MM.1S (cell line): ENCODE measurements at regions not wholly inside any gene's neighbourhood (a gene's known extent, or its start where the extent isn't known, plus 50 kb on each side); places are given as distances from the start of the nearest gene placed in this dataset.

Source experiments
- DNase-seq: peaks from one replicate; pipeline ENCODE4 v3.0.0-alpha.2; 2015
- H2AFZ ChIP-seq: fragments of 300-600 bp; sonication (generic); 2 replicates; pipeline ENCODE4 v1.6.0; 2016; ENCODE audit warnings: antibody characterized with exemption, low read length
- H3F3A ChIP-seq: fragments of 300-600 bp; sonication (generic); 2 replicates; pipeline ENCODE4 v1.6.1; 2016; ENCODE audit warnings: mild to moderate bottlenecking, antibody characterized with exemption, low read length, moderate library complexity, mixed read lengths; ENCODE audit not compliant: insufficient read depth
- H3K27ac ChIP-seq: fragments of 300-600 bp; sonication (generic); 2 replicates; pipeline ENCODE4 v1.5.1; 2016; ENCODE audit warnings: mild to moderate bottlenecking, low read length
- H3K27me3 ChIP-seq: fragments of 300-600 bp; sonication (generic); replicated peaks from 2 replicates; pipeline ENCODE4 v1.6.0; 2016; ENCODE audit warnings: low read length; ENCODE audit not compliant: insufficient read depth
- H3K36me3 ChIP-seq: fragments of 300-600 bp; sonication (generic); replicated peaks from 2 replicates; pipeline ENCODE4 v1.6.1; 2016; ENCODE audit warnings: mild to moderate bottlenecking, low read length, mixed read lengths; ENCODE audit not compliant: insufficient read depth
- H3K4me1 ChIP-seq: fragments of 300-600 bp; sonication (generic); 2 replicates; pipeline ENCODE4 v1.6.1; 2016; ENCODE audit warnings: low read length, mixed read lengths
- H3K4me2 ChIP-seq: fragments of 300-600 bp; sonication (generic); 2 replicates; pipeline ENCODE4 v1.6.0; 2016; ENCODE audit warnings: low read depth, low read length
- H3K4me3 ChIP-seq: fragments of 300-600 bp; sonication (generic); 2 replicates; pipeline ENCODE4 v1.5.1; 2016; ENCODE audit warnings: low read length, mixed read lengths
- H3K79me2 ChIP-seq: fragments of 300-600 bp; sonication (generic); 2 replicates; pipeline ENCODE4 v1.6.1; 2016; ENCODE audit warnings: mixed run types, low read length, mixed read lengths
- H3K9ac ChIP-seq: fragments of 300-600 bp; sonication (generic); 2 replicates; pipeline ENCODE4 v1.6.1; 2016; ENCODE audit warnings: low read length, mixed read lengths
- H3K9me2 ChIP-seq: fragments of 300-600 bp; sonication (generic); replicated peaks from 2 replicates; pipeline ENCODE4 v1.6.1; 2016; ENCODE audit warnings: mild to moderate bottlenecking, low read length, mixed read lengths; ENCODE audit not compliant: insufficient read depth
- H3K9me3 ChIP-seq: fragments of 300-600 bp; sonication (generic); replicated peaks from 2 replicates; pipeline ENCODE4 v1.6.1; 2016; ENCODE audit warnings: mild to moderate bottlenecking, low read length, mixed read lengths; ENCODE audit not compliant: insufficient read depth
- H4K20me1 ChIP-seq: fragments of 300-600 bp; sonication (generic); 2 replicates; pipeline ENCODE4 v1.6.1; 2016; ENCODE audit warnings: mild to moderate bottlenecking, low read length, moderate library complexity, mixed read lengths; ENCODE audit not compliant: insufficient read depth
- EZH2 ChIP-seq: fragments of 300-600 bp; sonication (generic); optimal IDR thresholded peaks from 2 replicates; pipeline ENCODE3; 2017; ENCODE audit warnings: low read depth, mild to moderate bottlenecking, antibody characterized with exemption, low read length, mixed read lengths
- EZH2phosphoT487 ChIP-seq: fragments of 300-600 bp; sonication (generic); IDR thresholded peaks from 2 replicates; pipeline ENCODE4 v1.6.1; 2018; ENCODE audit warnings: antibody characterized with exemption, low read length
- TF ChIP-seq, protein P1 (sequence below): fragments of 300-600 bp; sonication (generic); IDR thresholded peaks from 2 replicates; pipeline ENCODE4 v1.5.1; 2016; ENCODE audit warnings: antibody characterized with exemption, low read length, mixed read lengths

DNA sequence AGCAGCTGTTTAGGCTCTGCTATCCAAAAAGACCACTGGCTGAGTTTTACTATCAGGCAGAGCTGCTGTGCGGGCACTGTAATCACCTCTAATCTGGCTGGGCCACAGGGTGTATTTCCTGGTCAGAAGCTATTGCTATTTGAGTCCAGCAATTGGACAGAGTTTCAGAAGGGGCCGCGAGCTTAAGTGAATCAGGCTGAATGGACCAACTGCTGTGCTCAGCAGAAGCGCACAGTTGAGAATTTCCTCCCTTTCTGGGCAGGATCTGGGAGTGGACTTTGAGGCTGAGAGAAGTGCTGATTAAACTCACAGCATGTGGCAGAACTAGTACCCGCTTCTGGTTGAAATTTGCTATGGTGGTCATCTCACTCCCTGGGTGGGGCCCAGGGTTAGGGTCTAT lies 251.8 kb downstream of the INSIG2 start:
- DNase-seq = no peak
- H3K27me3 ChIP-seq = no peaks in the 10 kb centered on the region

DNA sequence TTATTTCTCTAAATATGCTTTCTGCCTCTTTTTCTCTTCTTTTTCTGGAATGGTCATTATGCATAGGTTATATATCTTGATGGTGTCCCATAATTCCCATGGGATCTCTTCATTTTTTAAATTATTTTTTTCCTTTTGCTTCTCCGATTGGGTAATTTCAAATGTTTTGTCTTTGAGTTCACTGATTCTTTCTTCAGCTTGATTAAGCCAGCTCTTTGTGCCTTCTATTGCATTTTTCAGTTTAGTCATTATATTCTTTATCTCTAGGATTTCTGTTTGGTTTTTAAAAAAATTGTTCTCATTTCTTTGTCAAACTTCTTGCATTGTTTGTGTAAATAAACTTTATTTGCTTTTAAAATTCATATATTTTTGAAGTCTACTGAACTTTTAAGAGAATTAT lies 251.1 kb downstream of the INSIG2 start:
- Histone ChIP-seq H3K4me1 (no peaks in the 10 kb centered on the region), H3K4me2 (no peak overlapping the region), H3K36me3 (no peaks in the 10 kb centered on the region), H3K27me3 (no peaks in the 10 kb centered on the region), H3K4me3 (no peak overlapping the region), H3F3A (no peaks in the 10 kb centered on the region), H2AFZ (no peak overlapping the region), H3K9ac (no peak overlapping the region), H3K79me2 (no peaks in the 10 kb centered on the region), H3K9me3 (no peaks in the 10 kb centered on the region), H4K20me1 (no peaks in the 10 kb centered on the region), H3K9me2 (0 out of 2 replicates have a peak, but pooled peaks cover 2% of the 10 kb centered on the region), H3K27ac (no peak overlapping the region)
- no peak for TF ChIP-seq EZH2
- TF ChIP-seq, protein P1, sequence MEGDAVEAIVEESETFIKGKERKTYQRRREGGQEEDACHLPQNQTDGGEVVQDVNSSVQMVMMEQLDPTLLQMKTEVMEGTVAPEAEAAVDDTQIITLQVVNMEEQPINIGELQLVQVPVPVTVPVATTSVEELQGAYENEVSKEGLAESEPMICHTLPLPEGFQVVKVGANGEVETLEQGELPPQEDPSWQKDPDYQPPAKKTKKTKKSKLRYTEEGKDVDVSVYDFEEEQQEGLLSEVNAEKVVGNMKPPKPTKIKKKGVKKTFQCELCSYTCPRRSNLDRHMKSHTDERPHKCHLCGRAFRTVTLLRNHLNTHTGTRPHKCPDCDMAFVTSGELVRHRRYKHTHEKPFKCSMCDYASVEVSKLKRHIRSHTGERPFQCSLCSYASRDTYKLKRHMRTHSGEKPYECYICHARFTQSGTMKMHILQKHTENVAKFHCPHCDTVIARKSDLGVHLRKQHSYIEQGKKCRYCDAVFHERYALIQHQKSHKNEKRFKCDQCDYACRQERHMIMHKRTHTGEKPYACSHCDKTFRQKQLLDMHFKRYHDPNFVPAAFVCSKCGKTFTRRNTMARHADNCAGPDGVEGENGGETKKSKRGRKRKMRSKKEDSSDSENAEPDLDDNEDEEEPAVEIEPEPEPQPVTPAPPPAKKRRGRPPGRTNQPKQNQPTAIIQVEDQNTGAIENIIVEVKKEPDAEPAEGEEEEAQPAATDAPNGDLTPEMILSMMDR = no peak
- no peak for TF ChIP-seq EZH2phosphoT487
- DNase-seq = no peak

More for the DNA sequence above, 251.8 kb downstream of the INSIG2 start:
- H3F3A ChIP-seq = no peaks in the 10 kb centered on the region
- no peaks in the 10 kb centered on the region for H3K79me2 ChIP-seq
- H4K20me1 ChIP-seq = no peaks in the 10 kb centered on the region
- no peaks in the 10 kb centered on the region for H3K36me3 ChIP-seq
- no peak overlapping the region for H3K4me2 ChIP-seq
- H3K9me2 ChIP-seq = 0 out of 2 replicates have a peak, but pooled peaks cover 2% of the 10 kb centered on the region
- H3K27ac ChIP-seq = no peak overlapping the region
- no peak for TF ChIP-seq EZH2phosphoT487
- no peak for TF ChIP-seq EZH2
- TF ChIP-seq, protein P1 = no peak
- H3K9ac ChIP-seq = no peak overlapping the region
- no peaks in the 10 kb centered on the region for H3K9me3 ChIP-seq
- no peak overlapping the region for H3K4me3 ChIP-seq
- H2AFZ ChIP-seq = no peak overlapping the region
- no peaks in the 10 kb centered on the region for H3K4me1 ChIP-seq

DNA sequence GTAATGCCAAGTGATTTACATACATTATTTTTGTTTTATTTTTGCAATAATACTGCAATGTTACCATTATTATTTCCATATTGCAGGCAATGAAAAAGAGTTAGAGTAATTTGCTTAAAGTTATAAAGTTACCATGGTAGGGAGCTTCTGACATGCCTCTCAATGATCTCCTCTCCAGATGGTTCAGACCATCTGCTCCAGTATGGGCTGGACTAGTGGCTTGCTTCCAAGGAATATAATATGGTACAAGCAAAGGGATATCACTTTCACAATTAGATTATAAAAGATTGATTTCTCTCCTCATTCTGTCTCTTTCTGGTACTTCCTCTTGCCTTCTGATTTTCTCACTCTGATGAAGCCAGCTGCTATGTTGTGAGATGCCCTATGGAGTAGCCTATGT lies 245.4 kb downstream of the INSIG2 start:
- DNase-seq = no peak
- TF ChIP-seq, protein P1 = no peak
- TF ChIP-seq EZH2 (no peak), EZH2phosphoT487 (no peak)
- Histone ChIP-seq H3K9me2 (0 out of 2 replicates have a peak, but pooled peaks cover 2% of the 10 kb centered on the region), H3K27ac (no peak overlapping the region), H3K27me3 (no peaks in the 10 kb centered on the region), H2AFZ (no peak overlapping the region), H3K4me3 (no peak overlapping the region), H3K9me3 (no peaks in the 10 kb centered on the region), H3K4me1 (no peaks in the 10 kb centered on the region), H3K4me2 (no peak overlapping the region), H3F3A (no peaks in the 10 kb centered on the region), H3K36me3 (no peaks in the 10 kb centered on the region), H3K79me2 (no peaks in the 10 kb centered on the region), H4K20me1 (no peaks in the 10 kb centered on the region), H3K9ac (no peak overlapping the region)
